ENCODE measurements at regions not wholly inside any gene's neighbourhood (a gene's known extent, or its start where the extent isn't known, plus 50 kb on each side); places are given as distances from the start of the nearest gene placed in this dataset.

DNA sequence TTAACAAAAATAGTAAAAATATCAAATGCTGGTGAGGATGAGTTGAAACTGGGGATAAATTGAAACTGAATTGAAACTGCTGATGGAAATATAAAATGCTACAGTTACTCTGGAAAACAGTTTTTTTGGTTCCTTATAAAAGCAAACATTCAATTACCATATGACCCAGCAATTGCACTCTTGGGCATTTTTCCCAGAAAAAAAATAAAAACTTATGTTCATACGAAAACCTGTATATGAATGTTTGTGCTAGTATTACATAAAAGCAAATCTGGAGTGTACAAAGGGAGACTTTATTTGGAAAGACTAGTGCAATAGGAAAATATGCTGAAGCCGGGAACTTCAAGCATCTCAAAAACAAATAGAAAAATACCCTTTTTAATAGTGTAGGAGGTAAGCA, 857.9 kb upstream of the CADM2 start:
- Mint-ChIP-seq H3K36me3 (ENCODE audit: low read depth) (no peaks in the 10 kb centered on the region), H3K27me3 (ENCODE audit: insufficient read depth) (no peaks in the 10 kb centered on the region), H3K27ac (no peak overlapping the region), H3K4me3 (no peak overlapping the region), H3K4me1 (peaks cover 26% of the 10 kb centered on the region), H3K9me3 (no peaks in the 10 kb centered on the region)
- DNase-seq: no peak
- Histone ChIP-seq H3K27me3 (ENCODE audit: control insufficient read depth, insufficient read depth, low read length, poor library complexity, severe bottlenecking) (no peaks in the 10 kb centered on the region), H3K4me3 (ENCODE audit: low read length) (no peak overlapping the region), H3K4me1 (ENCODE audit: control insufficient read depth, insufficient read depth, low read length) (no peaks in the 10 kb centered on the region), H3K27ac (ENCODE audit: low read depth, low read length) (no peak overlapping the region), H3K36me3 (ENCODE audit: control insufficient read depth, insufficient read depth, low read length) (no peaks in the 10 kb centered on the region), H3K9ac (ENCODE audit: extremely low read depth, low read length, poor library complexity, severe bottlenecking) (no peak overlapping the region), H3K9me3 (ENCODE audit: control insufficient read depth, low read length) (no peaks in the 10 kb centered on the region)
- 100% methylated on average over 1 to 2 of the region's 2 CpGs for WGBS, 2 experiments (ENCODE audit: insufficient coverage in 1 of 2, insufficient read length in 1 of 2)
- TF ChIP-seq, protein P1, sequence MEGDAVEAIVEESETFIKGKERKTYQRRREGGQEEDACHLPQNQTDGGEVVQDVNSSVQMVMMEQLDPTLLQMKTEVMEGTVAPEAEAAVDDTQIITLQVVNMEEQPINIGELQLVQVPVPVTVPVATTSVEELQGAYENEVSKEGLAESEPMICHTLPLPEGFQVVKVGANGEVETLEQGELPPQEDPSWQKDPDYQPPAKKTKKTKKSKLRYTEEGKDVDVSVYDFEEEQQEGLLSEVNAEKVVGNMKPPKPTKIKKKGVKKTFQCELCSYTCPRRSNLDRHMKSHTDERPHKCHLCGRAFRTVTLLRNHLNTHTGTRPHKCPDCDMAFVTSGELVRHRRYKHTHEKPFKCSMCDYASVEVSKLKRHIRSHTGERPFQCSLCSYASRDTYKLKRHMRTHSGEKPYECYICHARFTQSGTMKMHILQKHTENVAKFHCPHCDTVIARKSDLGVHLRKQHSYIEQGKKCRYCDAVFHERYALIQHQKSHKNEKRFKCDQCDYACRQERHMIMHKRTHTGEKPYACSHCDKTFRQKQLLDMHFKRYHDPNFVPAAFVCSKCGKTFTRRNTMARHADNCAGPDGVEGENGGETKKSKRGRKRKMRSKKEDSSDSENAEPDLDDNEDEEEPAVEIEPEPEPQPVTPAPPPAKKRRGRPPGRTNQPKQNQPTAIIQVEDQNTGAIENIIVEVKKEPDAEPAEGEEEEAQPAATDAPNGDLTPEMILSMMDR (conservative IDR thresholded peaks at IDR 0.05): no peak

DNA sequence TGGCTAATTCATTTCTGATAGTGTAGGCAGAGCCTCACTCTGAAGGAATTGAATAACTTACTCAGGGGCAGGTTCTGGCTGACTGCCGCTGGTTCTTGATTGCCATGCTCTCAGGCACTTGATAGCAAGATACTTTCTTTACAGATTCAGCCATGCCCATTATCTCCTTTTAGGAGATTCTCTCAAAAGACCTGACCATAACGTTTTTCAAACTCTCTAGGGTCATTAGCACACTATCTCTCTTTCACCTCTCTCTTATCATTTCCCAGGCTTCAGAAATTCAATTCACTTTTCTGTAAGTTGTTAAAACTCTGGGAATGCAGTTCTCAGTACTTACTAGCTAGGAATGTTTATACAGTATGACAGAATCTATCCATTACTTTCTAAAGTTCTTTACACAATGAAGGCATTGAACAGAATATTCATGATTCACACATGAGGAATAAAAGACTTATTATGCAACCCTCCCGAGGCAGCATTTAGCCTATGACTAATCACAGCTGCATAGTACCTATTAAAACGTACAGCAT, 850.3 kb upstream of the CADM2 start:
- TF ChIP-seq, protein P1 (conservative IDR thresholded peaks at IDR 0.05): no peak
- Mint-ChIP-seq H3K4me3 (no peak overlapping the region), H3K27me3 (ENCODE audit: insufficient read depth) (no peaks in the 10 kb centered on the region), H3K36me3 (ENCODE audit: low read depth) (no peaks in the 10 kb centered on the region), H3K9me3 (no peaks in the 10 kb centered on the region), H3K4me1 (peaks cover 17% of the 10 kb centered on the region), H3K27ac (no peak overlapping the region)
- Histone ChIP-seq H3K4me1 (ENCODE audit: control insufficient read depth, insufficient read depth, low read length) (peaks cover 4% of the 10 kb centered on the region), H3K9me3 (ENCODE audit: control insufficient read depth, low read length) (no peaks in the 10 kb centered on the region), H3K27me3 (ENCODE audit: control insufficient read depth, insufficient read depth, low read length, poor library complexity, severe bottlenecking) (no peaks in the 10 kb centered on the region), H3K4me3 (ENCODE audit: low read length) (no peak overlapping the region), H3K27ac (ENCODE audit: low read depth, low read length) (peak overlapping the region; percentile 40), H3K9ac (ENCODE audit: extremely low read depth, low read length, poor library complexity, severe bottlenecking) (no peak overlapping the region), H3K36me3 (ENCODE audit: control insufficient read depth, insufficient read depth, low read length) (no peaks in the 10 kb centered on the region)
- WGBS, 2 experiments (ENCODE audit: insufficient coverage in 1 of 2, insufficient read length in 1 of 2): 51 to 52% methylated on average over 2 to 4 of the region's 4 CpGs
- no peak for DNase-seq

- Mint-ChIP-seq H3K36me3 (ENCODE audit: low read depth) (no peaks in the 10 kb centered on the region), H3K4me1 (peaks cover 17% of the 10 kb centered on the region), H3K27ac (no peak overlapping the region), H3K9me3 (no peaks in the 10 kb centered on the region), H3K27me3 (ENCODE audit: insufficient read depth) (no peaks in the 10 kb centered on the region), H3K4me3 (no peak overlapping the region)
- no peak overlapping the region for H3K9ac ChIP-seq (ENCODE audit: extremely low read depth, low read length, poor library complexity, severe bottlenecking)
- DNase-seq: no peak
- no peak overlapping the region for H3K27ac ChIP-seq (ENCODE audit: low read depth, low read length)
- no peaks in the 10 kb centered on the region for H3K9me3 ChIP-seq (ENCODE audit: control insufficient read depth, low read length)
- TF ChIP-seq, protein P1 (conservative IDR thresholded peaks at IDR 0.05): no peak
- H3K36me3 ChIP-seq (ENCODE audit: control insufficient read depth, insufficient read depth, low read length): no peaks in the 10 kb centered on the region
- H3K4me1 ChIP-seq (ENCODE audit: control insufficient read depth, insufficient read depth, low read length): peaks cover 4% of the 10 kb centered on the region
- H3K4me3 ChIP-seq (ENCODE audit: low read length): no peak overlapping the region
- H3K27me3 ChIP-seq (ENCODE audit: control insufficient read depth, insufficient read depth, low read length, poor library complexity, severe bottlenecking): no peaks in the 10 kb centered on the region
Measured at GRCh38 chr3:84109911-84110310, 848.9 kb upstream of the CADM2 start.
